OCI-LY7 (cell line): ENCODE measurements at regions not wholly inside any gene's neighbourhood (a gene's known extent, or its start where the extent isn't known, plus 50 kb on each side); places are given as distances from the start of the nearest gene placed in this dataset.

Experiments
- BruUV-seq: library from RNA; stranded (reverse); fragments of 400-500 nt; replicated peaks from 2 replicates; lab custom pipeline; 2021; lab: Mats Ljungman, UMichigan
- CTCF ChIA-PET: fragments of 300-600 bp; sonication (Branson Sonifier 250); formaldehyde crosslinking; loops from one replicate; lab custom pipeline; 2022; ENCODE audit warnings: antibody characterized with exemption; ENCODE audit not compliant: unreplicated experiment; lab: Charles Lee
- POLR2A ChIA-PET: fragments of 300-600 bp; sonication (Branson Sonifier 250); formaldehyde crosslinking; loops from one replicate; lab custom pipeline; 2022; ENCODE audit warnings: antibody characterized with exemption; lab: Charles Lee
- DNase-seq: peaks from one replicate; pipeline ENCODE4 v3.0.0-alpha.2; 2015; ENCODE audit warnings: low spot score
- H2AFZ ChIP-seq: fragments of 200-600 bp; sonication (generic), shearing (Covaris generic); 2 replicates; pipeline ENCODE4 v1.6.1; 2014; ENCODE audit warnings: mild to moderate bottlenecking, antibody characterized with exemption, low read length, moderate library complexity
- H3K27ac ChIP-seq: fragments of 200-600 bp; sonication (generic); 2 replicates; pipeline ENCODE4 v1.5.1; 2014; ENCODE audit warnings: mixed run types, low read depth, mild to moderate bottlenecking, moderate library complexity, low read length, inconsistent platforms; ENCODE audit not compliant: poor library complexity, severe bottlenecking
- H3K36me3 ChIP-seq: fragments of 200-600 bp; sonication (generic); 2 replicates; pipeline ENCODE4 v1.6.1; 2014; ENCODE audit warnings: mild to moderate bottlenecking, antibody characterized with exemption, low read length, moderate library complexity, mixed read lengths; ENCODE audit not compliant: insufficient read depth
- H3K4me1 ChIP-seq: fragments of 200-600 bp; sonication (generic); 2 replicates; pipeline ENCODE4 v1.5.1; 2014; ENCODE audit warnings: mild to moderate bottlenecking, low read length; ENCODE audit not compliant: insufficient read depth, poor library complexity, severe bottlenecking
- H3K4me2 ChIP-seq: fragments of 200-600 bp; sonication (generic); 2 replicates; pipeline ENCODE4 v1.6.1; 2014; ENCODE audit warnings: mild to moderate bottlenecking, low read length
- H3K4me3 ChIP-seq: fragments of 200-600 bp; sonication (generic); 2 replicates; pipeline ENCODE4 v1.5.1; 2014; ENCODE audit warnings: mild to moderate bottlenecking, low read depth, low read length; ENCODE audit not compliant: poor library complexity, severe bottlenecking
- H3K79me2 ChIP-seq: fragments of 200-600 bp; sonication (generic); 2 replicates; pipeline ENCODE4 v1.6.1; 2016; ENCODE audit warnings: low read depth, mild to moderate bottlenecking, low read length, moderate library complexity, mixed read lengths; ENCODE audit not compliant: insufficient read depth
- H3K9me2 ChIP-seq: fragments of 200-600 bp; sonication (generic); 2 replicates; pipeline ENCODE4 v1.6.1; 2016; ENCODE audit warnings: mild to moderate bottlenecking, low read length, mixed read lengths; ENCODE audit not compliant: insufficient read depth
- H3K9me3 ChIP-seq: fragments of 200-600 bp; sonication (generic); 2 replicates; pipeline ENCODE4 v1.6.1; 2014; ENCODE audit warnings: mild to moderate bottlenecking, mixed run types, low read length, mixed read lengths
- H4K20me1 ChIP-seq: fragments of 200-600 bp; sonication (generic); 2 replicates; pipeline ENCODE4 v1.6.1; 2014; ENCODE audit warnings: mild to moderate bottlenecking, antibody characterized with exemption, low read length, moderate library complexity, mixed read lengths; ENCODE audit not compliant: insufficient read depth
- EZH2phosphoT487 ChIP-seq: fragments of 200-600 bp; sonication (generic); IDR thresholded peaks from 2 replicates; pipeline ENCODE4 v1.6.1; 2018; ENCODE audit warnings: low read depth, borderline replicate concordance, mild to moderate bottlenecking, mixed run types, antibody characterized with exemption, low read length, moderate library complexity, mixed read lengths
- intact Hi-C: fragments of 100-400 bp; cut with micrococcal nuclease; formaldehyde crosslinking; loops from one replicate; pipeline ENCODE4 v1.10.0; 2022; ENCODE audit not compliant: unreplicated experiment
- TF ChIP-seq, protein P1 (sequence below): fragments of 200-600 bp; sonication (generic); conservative IDR thresholded peaks from 2 replicates; pipeline ENCODE4 v1.5.1; 2014; ENCODE audit warnings: mild to moderate bottlenecking, antibody characterized with exemption, low read length, moderate library complexity, mixed read lengths

DNA sequence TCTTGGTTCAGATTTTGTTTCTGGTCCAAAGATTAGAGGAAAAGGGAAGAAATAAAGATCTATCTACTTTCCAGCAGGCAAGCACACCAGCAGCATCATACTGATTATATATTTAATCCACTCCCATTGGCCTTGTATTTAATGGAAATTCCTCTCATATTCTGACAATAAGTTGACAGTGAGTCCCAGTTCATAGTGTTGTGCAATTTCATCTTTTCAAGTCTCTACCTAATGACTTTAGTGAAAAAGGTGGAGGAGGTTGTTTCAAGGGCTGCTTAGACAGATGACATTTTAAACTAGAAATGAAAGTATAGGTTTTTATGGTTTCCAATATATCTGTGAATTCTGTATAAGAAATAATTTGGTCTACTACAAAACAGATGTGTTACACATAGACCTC lies 298.6 kb downstream of the PABPC4L start:
- no peak overlapping the region for H3K27ac ChIP-seq
- H3K4me1 ChIP-seq = no peaks in the 10 kb centered on the region
- no peaks in the 10 kb centered on the region for H3K9me2 ChIP-seq
- no peak overlapping the region for H2AFZ ChIP-seq
- intact Hi-C loops = no loop called here
- DNase-seq = no peak
- no peak overlapping the region for H3K4me2 ChIP-seq
- no peaks in the 10 kb centered on the region for H3K79me2 ChIP-seq
- H3K4me3 ChIP-seq = no peak overlapping the region
- ChIA-PET CTCF (no interaction called here), POLR2A (interaction anchor here (0.5 kb wide), 1 partner anchor 245 kb away, joined by 4 read pairs; no protein-coding TSS in a partner anchor)
- no TSS peak for BruUV-seq
- H4K20me1 ChIP-seq = no peaks in the 10 kb centered on the region
- no peaks in the 10 kb centered on the region for H3K36me3 ChIP-seq
- H3K9me3 ChIP-seq = no peaks in the 10 kb centered on the region
- TF ChIP-seq, protein P1, sequence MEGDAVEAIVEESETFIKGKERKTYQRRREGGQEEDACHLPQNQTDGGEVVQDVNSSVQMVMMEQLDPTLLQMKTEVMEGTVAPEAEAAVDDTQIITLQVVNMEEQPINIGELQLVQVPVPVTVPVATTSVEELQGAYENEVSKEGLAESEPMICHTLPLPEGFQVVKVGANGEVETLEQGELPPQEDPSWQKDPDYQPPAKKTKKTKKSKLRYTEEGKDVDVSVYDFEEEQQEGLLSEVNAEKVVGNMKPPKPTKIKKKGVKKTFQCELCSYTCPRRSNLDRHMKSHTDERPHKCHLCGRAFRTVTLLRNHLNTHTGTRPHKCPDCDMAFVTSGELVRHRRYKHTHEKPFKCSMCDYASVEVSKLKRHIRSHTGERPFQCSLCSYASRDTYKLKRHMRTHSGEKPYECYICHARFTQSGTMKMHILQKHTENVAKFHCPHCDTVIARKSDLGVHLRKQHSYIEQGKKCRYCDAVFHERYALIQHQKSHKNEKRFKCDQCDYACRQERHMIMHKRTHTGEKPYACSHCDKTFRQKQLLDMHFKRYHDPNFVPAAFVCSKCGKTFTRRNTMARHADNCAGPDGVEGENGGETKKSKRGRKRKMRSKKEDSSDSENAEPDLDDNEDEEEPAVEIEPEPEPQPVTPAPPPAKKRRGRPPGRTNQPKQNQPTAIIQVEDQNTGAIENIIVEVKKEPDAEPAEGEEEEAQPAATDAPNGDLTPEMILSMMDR = no peak
- no peak for TF ChIP-seq EZH2phosphoT487

DNA sequence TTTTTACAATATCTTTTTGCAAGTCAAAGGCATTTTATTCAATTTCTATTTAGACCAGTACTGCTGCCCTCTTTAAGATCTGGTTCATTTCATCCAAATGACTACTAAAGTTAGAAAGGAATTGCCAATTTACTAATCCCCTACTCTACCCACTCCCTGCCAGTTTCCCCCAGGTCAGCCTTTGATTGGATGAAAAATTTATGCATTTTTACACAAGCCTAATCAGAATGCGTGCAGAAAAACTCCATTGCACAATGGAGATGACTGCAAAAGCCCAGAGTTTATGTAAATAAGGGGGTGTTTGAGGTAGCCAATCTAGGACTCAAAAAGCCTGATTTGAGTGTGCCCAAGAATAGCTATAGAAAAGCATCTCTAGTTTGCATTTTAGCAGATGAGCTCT lies 310.6 kb downstream of the PABPC4L start:
- intact Hi-C loops = no loop called here
- H3K4me3 ChIP-seq = no peak overlapping the region
- no peak overlapping the region for H3K4me2 ChIP-seq
- no peaks in the 10 kb centered on the region for H3K4me1 ChIP-seq
- no peaks in the 10 kb centered on the region for H3K36me3 ChIP-seq
- no peaks in the 10 kb centered on the region for H4K20me1 ChIP-seq
- ChIA-PET POLR2A (no interaction called here), CTCF (no interaction called here)
- no peak overlapping the region for H3K27ac ChIP-seq
- BruUV-seq = no TSS peak
- H2AFZ ChIP-seq = no peak overlapping the region
- H3K9me3 ChIP-seq = no peaks in the 10 kb centered on the region
- no peaks in the 10 kb centered on the region for H3K79me2 ChIP-seq
- H3K9me2 ChIP-seq = no peaks in the 10 kb centered on the region
- TF ChIP-seq EZH2phosphoT487 = no peak
- TF ChIP-seq, protein P1 = no peak
- DNase-seq = no peak

DNA sequence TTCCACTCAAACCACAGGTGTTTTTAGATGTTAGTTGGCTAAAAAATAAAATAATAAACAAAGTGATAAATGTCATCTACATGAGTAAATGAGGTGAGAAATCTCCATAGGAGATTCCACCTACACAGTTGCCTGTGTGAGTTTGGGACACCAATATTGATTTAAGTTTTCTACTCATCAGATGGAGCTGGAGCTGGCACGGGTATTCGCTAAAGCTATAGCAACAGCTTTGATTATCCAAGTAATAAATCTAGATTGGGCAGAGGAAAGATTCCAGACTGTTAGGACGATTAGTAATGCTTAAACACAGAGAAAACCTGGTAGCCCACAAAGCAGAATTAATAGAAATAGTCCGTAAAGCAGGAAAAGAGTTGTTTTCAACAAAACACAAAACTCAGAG lies 313.9 kb downstream of the PABPC4L start:
- H4K20me1 ChIP-seq = no peaks in the 10 kb centered on the region
- H3K4me1 ChIP-seq = no peaks in the 10 kb centered on the region
- H3K36me3 ChIP-seq = no peaks in the 10 kb centered on the region
- H3K4me3 ChIP-seq = no peak overlapping the region
- H3K4me2 ChIP-seq = no peak overlapping the region
- H3K9me3 ChIP-seq = no peaks in the 10 kb centered on the region
- no peaks in the 10 kb centered on the region for H3K79me2 ChIP-seq
- no peak for DNase-seq
- no peak for TF ChIP-seq EZH2phosphoT487
- TF ChIP-seq, protein P1 = no peak
- H3K9me2 ChIP-seq = no peaks in the 10 kb centered on the region
- BruUV-seq = no TSS peak
- intact Hi-C loops = no loop called here
- no peak overlapping the region for H2AFZ ChIP-seq
- POLR2A ChIA-PET = interaction anchor here (0.6 kb wide), 1 partner anchor 636 kb away, joined by 3 read pairs; no protein-coding TSS in a partner anchor
- H3K27ac ChIP-seq = no peak overlapping the region
- CTCF ChIA-PET = no interaction called here
